Choroid plexus epithelial cell (primary cell): ENCODE measurements at regions not wholly inside any gene's neighbourhood (a gene's known extent, or its start where the extent isn't known, plus 50 kb on each side); places are given as distances from the start of the nearest gene placed in this dataset.

Experiments
- DNase-seq: peaks from one replicate; pipeline ENCODE4 v3.0.0-alpha.2; 2010; ENCODE audit warnings: low read depth
- H3K4me3 ChIP-seq: 2 replicates; pipeline ENCODE4 v1.5.1; 2011; ENCODE audit warnings: low read depth, mild to moderate bottlenecking, control low read depth, low read length, moderate library complexity
- TF ChIP-seq, protein P1 (sequence below): conservative IDR thresholded peaks from 2 replicates; pipeline ENCODE4 v1.5.1; 2011; ENCODE audit warnings: low read depth, mild to moderate bottlenecking, control low read depth, inconsistent platforms, low read length, moderate library complexity

- no peak overlapping the region for H3K4me3 ChIP-seq
- no peak for DNase-seq
- TF ChIP-seq, protein P1, sequence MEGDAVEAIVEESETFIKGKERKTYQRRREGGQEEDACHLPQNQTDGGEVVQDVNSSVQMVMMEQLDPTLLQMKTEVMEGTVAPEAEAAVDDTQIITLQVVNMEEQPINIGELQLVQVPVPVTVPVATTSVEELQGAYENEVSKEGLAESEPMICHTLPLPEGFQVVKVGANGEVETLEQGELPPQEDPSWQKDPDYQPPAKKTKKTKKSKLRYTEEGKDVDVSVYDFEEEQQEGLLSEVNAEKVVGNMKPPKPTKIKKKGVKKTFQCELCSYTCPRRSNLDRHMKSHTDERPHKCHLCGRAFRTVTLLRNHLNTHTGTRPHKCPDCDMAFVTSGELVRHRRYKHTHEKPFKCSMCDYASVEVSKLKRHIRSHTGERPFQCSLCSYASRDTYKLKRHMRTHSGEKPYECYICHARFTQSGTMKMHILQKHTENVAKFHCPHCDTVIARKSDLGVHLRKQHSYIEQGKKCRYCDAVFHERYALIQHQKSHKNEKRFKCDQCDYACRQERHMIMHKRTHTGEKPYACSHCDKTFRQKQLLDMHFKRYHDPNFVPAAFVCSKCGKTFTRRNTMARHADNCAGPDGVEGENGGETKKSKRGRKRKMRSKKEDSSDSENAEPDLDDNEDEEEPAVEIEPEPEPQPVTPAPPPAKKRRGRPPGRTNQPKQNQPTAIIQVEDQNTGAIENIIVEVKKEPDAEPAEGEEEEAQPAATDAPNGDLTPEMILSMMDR, result no peak
These were observed 73.6 kb upstream of the CYP1B1 start for GRCh38 chr2:38149531-38149930.

GRCh38 chr2:38148501-38148900 is 72.5 kb upstream of the CYP1B1 start:
- no peak overlapping the region for H3K4me3 ChIP-seq
- DNase-seq, result peak; percentile 91
- TF ChIP-seq, protein P1, result no peak

DNA sequence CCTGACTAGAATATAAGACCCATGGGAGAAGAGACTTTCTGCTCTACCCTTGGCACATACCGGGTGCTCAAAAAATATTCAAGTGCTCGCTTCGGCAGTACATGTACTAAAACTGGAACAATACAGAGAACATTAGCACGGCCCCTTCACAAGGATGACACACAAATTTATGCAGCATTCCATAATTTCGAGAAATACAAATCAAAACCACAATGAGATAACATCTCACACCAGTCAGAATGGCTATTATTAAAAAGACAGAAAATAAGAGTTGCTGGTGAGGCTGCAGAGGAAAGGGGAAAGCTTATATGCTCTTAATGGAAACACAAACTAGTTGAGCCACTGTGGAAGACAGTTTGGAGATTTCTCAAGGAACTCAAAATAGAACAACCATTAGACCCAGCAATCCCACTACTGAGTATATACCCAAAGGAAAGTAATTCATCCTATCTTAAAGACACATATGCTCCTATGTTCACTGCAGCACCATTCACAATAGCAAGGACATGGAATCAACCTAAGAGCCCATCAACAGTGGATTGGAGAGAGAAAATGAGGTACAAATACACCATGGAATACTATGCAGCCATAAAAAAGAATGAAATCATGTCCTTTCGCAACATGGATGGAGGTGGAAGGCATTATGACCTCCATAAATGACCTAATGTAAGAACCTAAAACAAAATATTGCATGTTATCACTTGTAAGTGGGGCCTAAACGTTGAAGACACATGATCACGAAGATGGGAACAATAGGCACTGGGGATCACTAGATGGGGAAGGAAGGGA is 71.6 kb upstream of the CYP1B1 start:
- no peak overlapping the region for H3K4me3 ChIP-seq
- peak; percentile 85 for DNase-seq
- TF ChIP-seq, protein P1, result no peak

DNA sequence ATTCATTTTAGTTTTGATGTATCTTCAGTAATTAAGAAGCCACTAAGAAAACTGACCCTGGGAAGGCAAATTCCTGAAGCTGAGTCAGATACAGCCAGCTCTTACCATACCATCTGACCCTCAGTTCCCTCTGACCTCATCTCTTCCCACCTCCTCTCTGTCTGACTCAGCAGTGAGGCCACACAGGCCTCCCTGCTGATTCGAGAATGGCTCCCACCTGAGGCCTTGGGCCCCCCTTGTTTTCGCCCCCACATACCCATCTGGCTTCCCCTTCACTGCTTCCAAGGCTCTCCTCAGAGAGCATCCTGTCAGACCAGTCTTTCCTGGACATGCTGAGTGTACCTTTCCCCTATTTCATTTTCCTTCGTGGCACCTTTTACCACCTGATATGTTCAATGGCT is 71.0 kb upstream of the CYP1B1 start:
- H3K4me3 ChIP-seq, result no peak overlapping the region
- DNase-seq, result peak; percentile 99
- TF ChIP-seq, protein P1, result no peak

DNA sequence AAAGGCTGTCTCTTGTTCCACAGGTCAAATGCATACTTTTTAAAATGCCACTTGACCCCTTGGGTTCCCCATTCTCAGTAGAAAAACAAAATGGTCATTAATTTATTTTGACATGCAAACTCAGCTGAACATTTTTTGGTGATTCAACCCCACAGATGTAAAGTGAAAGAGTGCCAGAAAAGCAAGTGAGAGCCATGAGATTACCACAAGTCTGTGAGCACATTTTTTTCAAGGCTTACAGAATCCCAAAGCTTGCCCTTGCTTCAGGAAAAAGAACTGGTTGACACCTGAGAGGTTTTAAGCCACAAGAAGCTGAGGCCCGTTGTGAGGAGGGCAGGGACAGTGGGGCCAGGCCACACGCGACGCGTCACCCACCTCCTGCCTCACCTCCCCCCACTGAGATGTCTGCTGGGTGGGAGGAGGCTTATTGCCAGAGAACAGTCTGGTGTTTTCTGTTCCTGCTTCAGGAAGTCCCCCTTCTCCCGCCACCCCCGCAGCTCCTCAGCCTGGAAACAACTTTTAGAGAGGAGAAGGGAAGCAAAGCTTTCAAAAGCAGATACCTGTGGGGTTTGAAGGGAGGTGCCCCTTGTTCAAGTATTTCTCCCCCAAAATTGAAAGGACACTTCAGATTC is 70.4 kb upstream of the CYP1B1 start:
- peak; percentile 97 for DNase-seq
- TF ChIP-seq, protein P1, result no peak
- no peak overlapping the region for H3K4me3 ChIP-seq

GRCh38 chr2:38145236-38145635 is 69.3 kb upstream of the CYP1B1 start:
- no peak overlapping the region for H3K4me3 ChIP-seq
- TF ChIP-seq, protein P1, result no peak
- DNase-seq, result peak; percentile 32
